OCI-LY7 (cell line): ENCODE measurements at regions not wholly inside any gene's neighbourhood (a gene's known extent, or its start where the extent isn't known, plus 50 kb on each side); places are given as distances from the start of the nearest gene placed in this dataset.

Experiments
- BruUV-seq: library from RNA; stranded (reverse); fragments of 400-500 nt; replicated peaks from 2 replicates; lab custom pipeline; 2021; lab: Mats Ljungman, UMichigan
- CTCF ChIA-PET: fragments of 300-600 bp; sonication (Branson Sonifier 250); formaldehyde crosslinking; loops from one replicate; lab custom pipeline; 2022; ENCODE audit warnings: antibody characterized with exemption; ENCODE audit not compliant: unreplicated experiment; lab: Charles Lee
- POLR2A ChIA-PET: fragments of 300-600 bp; sonication (Branson Sonifier 250); formaldehyde crosslinking; loops from one replicate; lab custom pipeline; 2022; ENCODE audit warnings: antibody characterized with exemption; lab: Charles Lee
- DNase-seq: peaks from one replicate; pipeline ENCODE4 v3.0.0-alpha.2; 2015; ENCODE audit warnings: low spot score
- H2AFZ ChIP-seq: fragments of 200-600 bp; sonication (generic), shearing (Covaris generic); 2 replicates; pipeline ENCODE4 v1.6.1; 2014; ENCODE audit warnings: mild to moderate bottlenecking, antibody characterized with exemption, low read length, moderate library complexity
- H3K27ac ChIP-seq: fragments of 200-600 bp; sonication (generic); 2 replicates; pipeline ENCODE4 v1.5.1; 2014; ENCODE audit warnings: mixed run types, low read depth, mild to moderate bottlenecking, moderate library complexity, low read length, inconsistent platforms; ENCODE audit not compliant: poor library complexity, severe bottlenecking
- H3K36me3 ChIP-seq: fragments of 200-600 bp; sonication (generic); 2 replicates; pipeline ENCODE4 v1.6.1; 2014; ENCODE audit warnings: mild to moderate bottlenecking, antibody characterized with exemption, low read length, moderate library complexity, mixed read lengths; ENCODE audit not compliant: insufficient read depth
- H3K4me1 ChIP-seq: fragments of 200-600 bp; sonication (generic); 2 replicates; pipeline ENCODE4 v1.5.1; 2014; ENCODE audit warnings: mild to moderate bottlenecking, low read length; ENCODE audit not compliant: insufficient read depth, poor library complexity, severe bottlenecking
- H3K4me2 ChIP-seq: fragments of 200-600 bp; sonication (generic); 2 replicates; pipeline ENCODE4 v1.6.1; 2014; ENCODE audit warnings: mild to moderate bottlenecking, low read length
- H3K4me3 ChIP-seq: fragments of 200-600 bp; sonication (generic); 2 replicates; pipeline ENCODE4 v1.5.1; 2014; ENCODE audit warnings: mild to moderate bottlenecking, low read depth, low read length; ENCODE audit not compliant: poor library complexity, severe bottlenecking
- H3K79me2 ChIP-seq: fragments of 200-600 bp; sonication (generic); 2 replicates; pipeline ENCODE4 v1.6.1; 2016; ENCODE audit warnings: low read depth, mild to moderate bottlenecking, low read length, moderate library complexity, mixed read lengths; ENCODE audit not compliant: insufficient read depth
- H3K9me2 ChIP-seq: fragments of 200-600 bp; sonication (generic); 2 replicates; pipeline ENCODE4 v1.6.1; 2016; ENCODE audit warnings: mild to moderate bottlenecking, low read length, mixed read lengths; ENCODE audit not compliant: insufficient read depth
- H3K9me3 ChIP-seq: fragments of 200-600 bp; sonication (generic); 2 replicates; pipeline ENCODE4 v1.6.1; 2014; ENCODE audit warnings: mild to moderate bottlenecking, mixed run types, low read length, mixed read lengths
- H4K20me1 ChIP-seq: fragments of 200-600 bp; sonication (generic); 2 replicates; pipeline ENCODE4 v1.6.1; 2014; ENCODE audit warnings: mild to moderate bottlenecking, antibody characterized with exemption, low read length, moderate library complexity, mixed read lengths; ENCODE audit not compliant: insufficient read depth
- CTCF ChIP-seq: fragments of 200-600 bp; sonication (generic); conservative IDR thresholded peaks from 2 replicates; pipeline ENCODE4 v1.5.1; 2014; ENCODE audit warnings: mild to moderate bottlenecking, antibody characterized with exemption, low read length, moderate library complexity, mixed read lengths
- EZH2phosphoT487 ChIP-seq: fragments of 200-600 bp; sonication (generic); IDR thresholded peaks from 2 replicates; pipeline ENCODE4 v1.6.1; 2018; ENCODE audit warnings: low read depth, borderline replicate concordance, mild to moderate bottlenecking, mixed run types, antibody characterized with exemption, low read length, moderate library complexity, mixed read lengths
- intact Hi-C: fragments of 100-400 bp; cut with micrococcal nuclease; formaldehyde crosslinking; loops from one replicate; pipeline ENCODE4 v1.10.0; 2022; ENCODE audit not compliant: unreplicated experiment

GRCh38 chr2:186308347-186308746, 177.7 kb upstream of the ZC3H15 start:
- intact Hi-C loops = no loop called here
- no peak for TF ChIP-seq EZH2phosphoT487
- no peak for TF ChIP-seq CTCF
- Histone ChIP-seq H3K27ac (no peak overlapping the region), H3K4me1 (no peaks in the 10 kb centered on the region), H3K4me3 (no peak overlapping the region), H3K9me3 (0 out of 2 replicates have a peak, but pooled peaks cover 5% of the 10 kb centered on the region), H4K20me1 (no peaks in the 10 kb centered on the region), H3K36me3 (no peaks in the 10 kb centered on the region), H2AFZ (no peak overlapping the region), H3K9me2 (no peaks in the 10 kb centered on the region), H3K4me2 (no peak overlapping the region), H3K79me2 (no peaks in the 10 kb centered on the region)
- POLR2A ChIA-PET = no interaction called here
- CTCF ChIA-PET = no interaction called here
- no peak for DNase-seq
- BruUV-seq = no TSS peak

- no peaks in the 10 kb centered on the region for H3K4me1 ChIP-seq
- H3K4me3 ChIP-seq = no peak overlapping the region
- TF ChIP-seq CTCF (no peak), EZH2phosphoT487 (no peak)
- intact Hi-C loops = no loop called here
- no peaks in the 10 kb centered on the region for H3K9me2 ChIP-seq
- BruUV-seq = no TSS peak
- no peak overlapping the region for H2AFZ ChIP-seq
- H3K4me2 ChIP-seq = no peak overlapping the region
- H4K20me1 ChIP-seq = no peaks in the 10 kb centered on the region
- no peaks in the 10 kb centered on the region for H3K79me2 ChIP-seq
- no peaks in the 10 kb centered on the region for H3K36me3 ChIP-seq
- ChIA-PET POLR2A (no interaction called here), CTCF (no interaction called here)
- H3K9me3 ChIP-seq = 0 out of 2 replicates have a peak, but pooled peaks cover 5% of the 10 kb centered on the region
- H3K27ac ChIP-seq = no peak overlapping the region
- no peak for DNase-seq
Observed at GRCh38 chr2:186309901-186310300, 176.2 kb upstream of the ZC3H15 start.

- TF ChIP-seq CTCF = no peak
- TF ChIP-seq EZH2phosphoT487 = no peak
- H3K4me1 ChIP-seq = no peaks in the 10 kb centered on the region
- H3K36me3 ChIP-seq = no peaks in the 10 kb centered on the region
- no peaks in the 10 kb centered on the region for H4K20me1 ChIP-seq
- no peak overlapping the region for H3K27ac ChIP-seq
- BruUV-seq = no TSS peak
- ChIA-PET POLR2A (no interaction called here), CTCF (no interaction called here)
- H3K4me3 ChIP-seq = no peak overlapping the region
- no peaks in the 10 kb centered on the region for H3K79me2 ChIP-seq
- intact Hi-C loops = no loop called here
- no peaks in the 10 kb centered on the region for H3K9me2 ChIP-seq
- H2AFZ ChIP-seq = no peak overlapping the region
- no peak for DNase-seq
- H3K9me3 ChIP-seq = no peaks in the 10 kb centered on the region
- no peak overlapping the region for H3K4me2 ChIP-seq
Observed at GRCh38 chr2:186319105-186319504, 167.0 kb upstream of the ZC3H15 start.
